Coronary artery (tissue), 2 donors: ENCODE measurements at regions not wholly inside any gene's neighbourhood (a gene's known extent, or its start where the extent isn't known, plus 50 kb on each side); places are given as distances from the start of the nearest gene placed in this dataset.

ENCODE experiments used
- DNase-seq: peaks from one replicate; pipeline ENCODE4 v3.0.0-alpha.2; 2017; ENCODE audit warnings: low spot score
- H3K27ac ChIP-seq, 2 donors: fragments of 200-600 bp; sonication (generic); one replicate each; pipeline ENCODE4 v1.5.1; 2016 to 2019
- H3K4me3 ChIP-seq: fragments of 200-600 bp; sonication (generic); 2 replicates; pipeline ENCODE4 v1.5.1; 2016; ENCODE audit warnings: mild to moderate bottlenecking, moderate library complexity
- TF ChIP-seq, protein P1 (sequence below): fragments of 200-600 bp; sonication (generic); IDR thresholded peaks from one replicate; pipeline ENCODE4 v1.5.1; 2019; ENCODE audit warnings: antibody characterized with exemption

- Histone ChIP-seq H3K4me3 (no peak overlapping the region), H3K27ac (no peak overlapping the region)
- DNase-seq, result no peak
- TF ChIP-seq, protein P1, sequence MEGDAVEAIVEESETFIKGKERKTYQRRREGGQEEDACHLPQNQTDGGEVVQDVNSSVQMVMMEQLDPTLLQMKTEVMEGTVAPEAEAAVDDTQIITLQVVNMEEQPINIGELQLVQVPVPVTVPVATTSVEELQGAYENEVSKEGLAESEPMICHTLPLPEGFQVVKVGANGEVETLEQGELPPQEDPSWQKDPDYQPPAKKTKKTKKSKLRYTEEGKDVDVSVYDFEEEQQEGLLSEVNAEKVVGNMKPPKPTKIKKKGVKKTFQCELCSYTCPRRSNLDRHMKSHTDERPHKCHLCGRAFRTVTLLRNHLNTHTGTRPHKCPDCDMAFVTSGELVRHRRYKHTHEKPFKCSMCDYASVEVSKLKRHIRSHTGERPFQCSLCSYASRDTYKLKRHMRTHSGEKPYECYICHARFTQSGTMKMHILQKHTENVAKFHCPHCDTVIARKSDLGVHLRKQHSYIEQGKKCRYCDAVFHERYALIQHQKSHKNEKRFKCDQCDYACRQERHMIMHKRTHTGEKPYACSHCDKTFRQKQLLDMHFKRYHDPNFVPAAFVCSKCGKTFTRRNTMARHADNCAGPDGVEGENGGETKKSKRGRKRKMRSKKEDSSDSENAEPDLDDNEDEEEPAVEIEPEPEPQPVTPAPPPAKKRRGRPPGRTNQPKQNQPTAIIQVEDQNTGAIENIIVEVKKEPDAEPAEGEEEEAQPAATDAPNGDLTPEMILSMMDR, result no peak
Observed at GRCh38 chr11:11071486-11071885, 213.6 kb upstream of the ZBED5 start.

DNA sequence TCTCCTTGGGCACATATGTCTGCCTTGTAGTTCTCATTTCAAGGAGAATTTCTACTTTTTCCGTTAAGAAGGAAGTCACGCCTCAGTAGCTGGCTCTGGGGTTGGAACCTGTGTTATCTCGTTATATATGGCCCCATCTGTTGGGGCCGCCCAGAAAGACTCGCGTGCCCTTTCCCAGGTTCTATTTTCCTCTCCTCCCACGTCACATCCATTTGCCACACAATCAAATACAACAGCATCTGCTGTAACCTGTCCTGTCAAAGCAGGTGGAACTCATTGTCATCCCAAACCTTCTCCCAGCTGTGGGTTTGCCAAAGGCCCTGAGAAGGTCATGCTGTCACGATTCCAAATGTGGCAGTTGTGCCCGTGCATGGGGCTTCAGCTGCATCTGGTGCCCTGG is 213.1 kb upstream of the ZBED5 start:
- DNase-seq, result no peak
- TF ChIP-seq, protein P1, result no peak
- H3K27ac ChIP-seq, result no peak overlapping the region
- no peak overlapping the region for H3K4me3 ChIP-seq

DNA sequence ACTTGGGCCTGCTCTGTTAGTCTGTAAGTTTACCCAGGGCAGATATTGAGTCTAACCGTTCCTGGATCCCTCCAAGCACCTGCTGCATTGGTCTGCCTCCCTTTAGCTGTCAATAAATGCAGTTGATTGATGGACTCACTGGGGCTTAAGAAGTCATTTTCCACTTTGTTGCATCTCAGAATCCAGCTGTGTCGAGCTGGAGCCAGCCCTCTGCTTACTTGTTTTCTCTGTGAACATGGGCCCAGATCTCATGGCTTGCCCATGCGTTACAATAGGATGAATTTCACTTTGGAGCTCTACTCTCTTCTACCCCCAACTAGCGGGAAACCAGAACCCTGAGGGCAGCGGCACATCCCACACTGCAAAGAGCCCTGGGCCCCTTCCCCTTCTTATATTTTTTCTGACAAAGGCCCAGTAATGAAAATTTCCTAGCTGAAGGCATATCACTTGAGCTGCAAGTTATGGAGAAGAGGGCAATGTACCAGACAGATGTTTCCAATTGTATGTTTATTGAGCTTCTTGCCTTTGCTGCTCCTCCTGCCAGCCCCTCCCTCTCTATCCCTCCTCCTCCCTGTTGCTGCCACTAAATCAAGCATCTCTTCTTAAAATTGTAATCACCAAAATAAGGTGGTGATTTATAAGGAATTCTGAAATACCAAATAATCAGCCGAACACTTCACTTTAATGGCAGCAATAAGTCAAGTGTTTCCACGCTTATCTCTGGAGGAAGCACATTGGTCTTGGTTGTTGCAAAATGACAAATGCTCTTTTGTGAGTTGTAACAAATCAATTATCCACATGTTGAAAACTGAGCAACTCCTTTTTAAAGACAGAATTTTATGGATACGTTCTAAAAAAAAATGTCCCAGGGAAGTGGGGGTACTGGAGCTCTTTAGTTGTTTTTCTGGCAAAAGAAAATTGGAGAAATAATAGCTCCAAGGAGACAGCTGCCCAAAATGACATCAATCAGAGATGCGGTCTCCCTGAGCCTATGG is 212.3 kb upstream of the ZBED5 start:
- no peak for DNase-seq
- Histone ChIP-seq H3K27ac (no peak overlapping the region), H3K4me3 (no peak overlapping the region)
- TF ChIP-seq, protein P1, result no peak

DNA sequence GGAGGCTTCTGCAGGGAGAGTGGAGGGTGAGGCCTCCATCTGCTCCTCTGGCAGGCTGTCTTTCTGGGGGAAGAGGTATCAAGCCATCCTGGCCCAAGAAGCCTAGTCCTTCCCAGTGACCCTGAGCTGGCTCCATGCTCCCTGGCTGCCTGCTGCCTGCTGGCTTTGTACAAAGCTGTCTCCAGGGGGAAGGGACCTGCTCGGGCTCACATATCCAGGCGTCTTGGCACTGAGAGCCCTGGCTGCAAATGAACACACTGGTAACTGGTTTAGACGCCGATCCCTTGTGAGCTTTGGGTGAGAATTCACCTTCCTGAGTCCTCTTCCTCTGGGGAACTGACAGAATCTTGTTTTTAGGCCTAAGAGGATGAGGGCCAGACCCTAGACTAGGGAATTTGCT is 210.3 kb upstream of the ZBED5 start:
- Histone ChIP-seq H3K27ac (no peak overlapping the region), H3K4me3 (no peak overlapping the region)
- DNase-seq, result no peak
- TF ChIP-seq, protein P1, result no peak

- Histone ChIP-seq H3K27ac (no peak overlapping the region), H3K4me3 (no peak overlapping the region)
- DNase-seq, result no peak
- TF ChIP-seq, protein P1, result no peak
Observed at GRCh38 chr11:11065396-11065795, 207.5 kb upstream of the ZBED5 start.

DNA sequence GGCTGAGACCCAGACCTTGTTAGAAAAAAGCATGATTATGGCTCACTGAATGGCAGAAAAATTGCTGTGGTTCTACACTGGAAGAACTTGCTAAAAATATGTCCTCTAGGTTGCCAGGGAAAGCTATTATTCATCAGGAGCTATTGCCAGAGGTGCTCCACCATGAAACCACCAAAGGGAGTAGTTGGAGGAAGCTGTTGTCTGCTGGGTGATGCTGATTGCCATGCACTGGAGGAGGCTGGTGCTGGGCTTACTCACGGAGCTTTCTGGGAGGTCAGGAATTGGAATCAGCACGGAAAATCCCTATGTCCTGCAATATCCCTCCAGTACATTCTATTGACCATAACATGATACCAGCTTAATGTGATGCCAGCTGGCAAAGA is 199.6 kb upstream of the ZBED5 start:
- Histone ChIP-seq H3K4me3 (no peak overlapping the region), H3K27ac (no peak overlapping the region)
- DNase-seq, result no peak
- TF ChIP-seq, protein P1, result no peak
